HG03064 (cell line): ENCODE measurements at regions not wholly inside any gene's neighbourhood (a gene's known extent, or its start where the extent isn't known, plus 50 kb on each side); places are given as distances from the start of the nearest gene placed in this dataset.

Source experiments
- ATAC-seq: cut with Tn5 transposase; IDR thresholded peaks from one replicate; pipeline ENCODE4 v1.9.1; 2021; ENCODE audit warnings: low read depth; ENCODE audit not compliant: unreplicated experiment

DNA sequence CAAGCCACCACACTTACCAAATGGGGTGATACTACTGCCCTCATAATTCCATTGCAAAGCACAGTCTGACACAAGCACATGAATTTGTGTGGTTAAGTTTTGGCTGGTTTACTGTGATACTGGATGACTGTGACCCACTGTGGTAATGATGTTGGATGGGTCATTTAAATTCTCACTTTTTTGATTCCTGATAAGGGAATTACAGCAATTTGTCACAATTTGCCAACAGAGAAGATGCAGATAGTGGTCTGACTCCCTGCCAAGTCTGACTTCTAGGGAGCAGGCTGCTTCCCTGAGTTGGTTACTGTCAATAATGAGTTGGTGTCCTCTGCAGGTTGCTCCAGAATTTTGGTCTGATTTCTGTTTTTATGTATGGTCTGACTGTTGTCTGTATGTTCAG lies 731.9 kb downstream of the MTRR start:
- ATAC-seq, result no peak

DNA sequence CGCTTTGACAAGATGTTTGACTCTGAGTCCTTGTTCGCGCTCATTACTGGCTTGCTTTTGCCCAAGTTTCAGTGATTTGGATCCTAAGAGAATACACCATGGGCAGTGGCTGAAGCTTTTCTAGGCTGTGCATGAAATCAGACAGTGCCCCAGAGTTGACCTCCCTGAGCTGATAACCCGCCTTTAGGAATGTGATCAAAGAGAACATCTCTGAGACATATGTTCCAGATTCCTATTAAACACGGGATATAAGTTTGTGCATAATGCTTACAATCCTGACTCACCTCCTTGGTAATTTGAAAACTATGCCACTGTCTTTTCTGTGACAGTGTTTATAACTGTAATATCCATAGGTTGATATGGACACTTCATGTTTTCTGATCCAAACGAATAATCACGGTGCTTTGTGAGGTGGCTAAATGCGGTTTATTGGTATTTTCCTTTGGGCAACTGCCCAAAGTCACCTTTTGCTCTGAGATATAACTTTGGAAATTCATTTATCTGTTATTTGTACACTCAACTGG lies 732.9 kb downstream of the MTRR start:
- ATAC-seq, result no peak

DNA sequence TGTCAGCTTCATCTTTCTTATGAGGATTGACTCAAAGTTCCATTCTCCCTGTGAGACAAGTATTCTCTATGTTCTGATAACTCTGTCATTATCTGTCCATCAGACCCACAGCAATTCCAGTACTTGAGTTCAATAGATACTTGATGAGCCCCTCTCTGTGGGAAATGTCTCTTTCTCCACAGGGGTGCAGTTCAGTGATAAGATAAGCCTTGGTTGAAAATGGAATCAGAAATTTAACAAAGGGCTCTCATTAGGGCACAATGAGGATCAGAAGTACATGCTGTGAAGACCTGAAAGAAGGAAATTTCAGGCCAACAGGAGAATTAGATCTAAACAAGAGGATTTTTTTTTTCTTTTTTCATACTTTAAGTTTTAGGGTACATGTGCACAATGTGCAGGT lies 737.3 kb downstream of the MTRR start:
- ATAC-seq, result no peak

DNA sequence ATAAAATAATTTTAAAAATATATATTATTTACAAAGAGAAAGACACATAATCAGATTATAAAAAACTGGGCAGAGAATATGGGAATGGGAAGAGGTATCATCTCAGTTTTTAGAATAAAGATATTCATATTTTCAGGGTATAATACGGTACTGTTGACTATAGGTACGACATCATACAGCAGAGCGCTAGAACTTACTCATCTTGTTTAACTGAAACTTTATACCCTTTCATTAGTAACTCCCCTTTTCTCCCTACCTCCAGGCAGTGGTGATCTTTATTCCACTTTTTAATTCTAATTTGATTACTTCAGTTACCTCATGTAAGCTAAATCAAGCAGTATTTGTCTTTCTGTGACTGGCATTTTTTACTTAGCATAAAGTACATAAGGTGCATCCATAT lies 742.1 kb downstream of the MTRR start:
- ATAC-seq, result no peak

DNA sequence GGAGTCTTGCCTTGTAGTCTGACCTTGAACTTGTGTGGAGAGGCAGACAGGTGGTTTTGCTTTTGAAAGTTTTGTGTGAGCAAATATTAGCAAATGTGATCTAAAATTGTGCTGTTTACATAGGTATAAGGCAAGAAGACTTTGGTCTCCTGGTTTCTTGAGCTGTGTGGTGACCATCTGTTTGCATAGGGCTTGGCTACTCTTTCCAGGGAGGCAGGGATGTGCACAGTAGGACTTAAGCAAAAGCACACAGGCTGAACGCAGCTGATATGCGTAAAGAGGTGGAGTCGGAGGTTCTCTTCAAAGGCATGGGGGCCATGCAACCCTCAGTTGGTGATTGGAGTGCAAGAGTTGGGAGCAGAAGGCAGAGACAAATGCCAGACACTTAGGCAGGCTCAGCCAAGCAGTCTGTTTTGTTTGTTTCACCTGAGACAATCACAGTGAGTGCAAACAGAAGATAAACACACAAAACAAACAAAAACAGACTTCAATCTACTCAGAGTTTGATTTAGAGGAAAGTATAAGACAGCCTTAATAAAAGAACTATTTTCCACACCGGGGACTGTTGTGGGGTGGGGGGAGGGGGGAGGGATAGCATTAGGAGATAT lies 744.2 kb downstream of the MTRR start:
- no peak for ATAC-seq

DNA sequence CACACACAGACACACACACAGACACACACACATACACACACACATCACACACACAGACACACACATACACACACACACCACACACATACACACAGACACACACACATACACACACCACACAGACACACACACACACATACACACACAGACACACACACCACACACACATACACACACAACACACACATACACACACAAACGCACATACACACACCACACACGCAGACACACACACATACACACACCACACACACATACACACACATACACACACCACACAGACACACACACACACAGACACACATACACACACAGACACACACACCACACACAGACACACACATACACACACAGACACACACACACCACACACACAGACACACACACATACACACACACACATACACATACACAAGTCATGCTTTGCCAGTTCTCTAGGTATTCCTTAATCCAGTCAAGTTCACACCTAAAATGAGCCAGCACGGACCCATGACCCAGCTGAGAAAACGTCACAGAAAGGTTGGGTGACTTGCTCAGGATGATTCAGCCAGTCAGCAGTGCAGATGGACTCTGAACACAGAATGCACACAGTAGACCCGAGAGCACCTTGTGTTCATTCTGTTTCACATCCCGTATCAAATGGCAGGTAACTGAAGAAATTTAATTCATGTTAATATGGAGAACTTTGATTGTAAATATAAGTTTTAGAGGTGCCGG lies 746.4 kb downstream of the MTRR start:
- no peak for ATAC-seq

DNA sequence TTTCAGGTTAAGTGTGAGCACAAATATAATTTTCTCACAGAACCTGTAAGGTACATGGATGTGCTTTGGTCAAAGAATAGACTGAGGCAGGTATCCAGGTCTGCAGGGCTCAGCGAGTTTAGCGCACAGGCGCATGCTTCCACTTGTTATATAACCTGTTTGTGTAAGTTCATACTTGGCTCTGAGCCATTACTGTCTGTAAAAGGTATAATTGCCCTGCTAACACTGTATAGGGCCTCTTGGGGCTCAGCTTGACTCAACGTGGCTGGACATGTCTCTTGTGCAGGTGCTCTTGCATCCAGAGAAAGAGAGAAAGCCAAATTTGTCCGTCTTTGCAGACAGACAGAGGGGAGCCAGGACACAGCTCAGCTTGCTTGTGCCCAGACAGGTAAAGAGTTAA lies 759.6 kb downstream of the MTRR start:
- no peak for ATAC-seq

DNA sequence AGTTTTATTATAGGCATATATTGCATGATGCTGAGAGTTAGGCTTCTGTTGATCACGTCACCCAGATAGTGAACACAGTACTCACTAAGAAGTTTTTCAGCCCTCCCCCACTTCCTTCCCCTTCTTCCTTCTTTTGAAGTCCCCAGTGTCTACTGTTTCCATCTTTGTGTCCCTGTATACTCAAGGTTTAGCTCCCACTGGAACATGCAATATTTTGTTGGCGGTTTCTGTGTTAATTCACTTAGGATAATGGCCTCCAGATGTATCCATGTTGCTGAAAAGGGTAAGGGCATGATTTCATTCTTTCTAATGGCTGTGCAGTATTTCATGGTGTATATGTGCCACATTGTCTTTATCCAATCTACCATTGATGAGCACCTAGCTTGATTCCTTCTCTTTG lies 764.3 kb downstream of the MTRR start:
- no peak for ATAC-seq

DNA sequence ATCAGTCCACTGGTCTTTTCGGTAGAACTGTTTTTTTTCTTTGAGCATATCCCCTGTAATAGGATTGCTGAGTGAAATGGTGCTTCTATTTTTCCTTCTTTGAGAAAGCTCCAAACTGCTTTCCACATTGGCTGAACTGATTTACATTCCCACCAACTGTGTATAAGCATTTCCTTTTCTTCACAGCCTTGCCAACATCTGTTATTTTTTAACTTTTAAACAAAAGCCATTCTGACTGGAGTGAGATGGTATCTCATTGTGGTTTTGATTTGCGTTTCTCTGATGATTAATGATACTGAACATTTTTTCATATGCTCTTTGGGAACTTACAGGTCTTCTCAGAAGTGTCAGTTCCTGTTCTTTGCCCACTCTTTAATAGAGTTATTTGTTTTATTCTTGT lies 764.7 kb downstream of the MTRR start:
- no peak for ATAC-seq

DNA sequence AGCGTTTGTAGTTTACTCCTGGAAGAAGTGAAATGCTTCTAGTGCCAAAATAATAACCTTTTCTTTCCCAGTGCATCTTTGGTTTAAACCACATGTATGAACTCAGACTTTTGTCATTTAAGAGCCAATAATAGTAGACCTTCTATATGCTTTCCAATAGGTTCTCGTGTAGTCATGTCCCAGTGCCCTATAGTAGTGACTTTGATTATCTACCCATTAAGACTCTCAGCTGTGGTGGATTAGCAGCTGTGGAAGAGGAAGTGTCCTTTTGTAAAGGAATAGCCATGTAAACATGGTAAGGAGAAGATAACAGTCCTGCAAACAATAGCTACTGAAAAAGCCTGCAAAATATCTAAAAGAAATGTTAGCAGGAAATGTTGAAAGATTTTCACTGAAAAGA lies 765.3 kb downstream of the MTRR start:
- no peak for ATAC-seq

DNA sequence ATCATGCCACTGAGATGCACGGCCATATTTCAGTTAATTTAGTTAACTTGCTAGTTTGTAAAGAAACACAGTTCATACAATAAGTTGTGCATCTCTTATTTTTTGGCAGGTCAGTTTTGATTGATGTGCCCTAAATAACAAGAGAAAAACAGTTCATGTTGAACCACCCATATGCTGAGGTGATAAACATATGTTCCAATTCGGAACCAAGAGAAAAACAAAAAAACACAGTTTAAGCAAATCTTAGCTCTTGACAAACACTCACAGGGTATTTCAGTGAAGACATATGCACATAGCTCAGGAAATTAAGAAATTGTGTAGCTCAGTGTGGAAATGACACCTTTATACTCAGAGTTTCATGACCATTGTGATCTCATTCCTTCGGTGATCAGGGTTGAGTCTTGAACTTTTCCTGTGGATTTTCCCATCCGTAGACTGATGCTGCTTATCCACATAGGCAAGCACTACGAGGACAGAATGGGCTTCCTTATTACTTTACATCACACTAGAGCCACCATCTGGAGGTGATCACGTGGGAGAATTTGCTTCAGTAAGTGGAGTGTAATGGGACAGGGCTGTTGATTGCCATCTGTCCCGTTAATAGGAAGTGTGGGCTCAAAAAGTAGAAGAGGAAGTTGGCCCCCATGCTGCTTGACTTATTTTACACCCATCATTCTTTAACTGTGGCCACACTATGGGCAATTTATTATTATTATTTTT lies 773.0 kb downstream of the MTRR start:
- no peak for ATAC-seq

DNA sequence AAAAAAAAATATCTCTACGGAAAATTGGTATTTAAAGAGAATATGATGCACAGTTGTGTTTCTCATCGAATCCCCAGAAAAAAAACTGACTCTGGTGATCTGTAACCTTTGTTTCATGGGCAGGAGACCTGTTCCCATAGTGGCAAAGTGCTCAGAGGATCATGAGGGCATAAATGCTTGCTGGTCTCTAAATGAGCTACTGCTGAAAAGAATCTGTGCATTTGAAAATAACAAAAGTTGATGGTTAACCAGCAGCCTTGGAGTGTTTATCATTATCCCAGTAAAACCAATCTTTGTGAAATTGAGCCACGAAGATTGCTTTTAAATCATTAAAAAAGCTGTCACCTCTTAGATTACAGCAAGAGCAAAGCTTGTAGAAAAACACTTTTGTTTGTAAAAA lies 775.4 kb downstream of the MTRR start:
- no peak for ATAC-seq

DNA sequence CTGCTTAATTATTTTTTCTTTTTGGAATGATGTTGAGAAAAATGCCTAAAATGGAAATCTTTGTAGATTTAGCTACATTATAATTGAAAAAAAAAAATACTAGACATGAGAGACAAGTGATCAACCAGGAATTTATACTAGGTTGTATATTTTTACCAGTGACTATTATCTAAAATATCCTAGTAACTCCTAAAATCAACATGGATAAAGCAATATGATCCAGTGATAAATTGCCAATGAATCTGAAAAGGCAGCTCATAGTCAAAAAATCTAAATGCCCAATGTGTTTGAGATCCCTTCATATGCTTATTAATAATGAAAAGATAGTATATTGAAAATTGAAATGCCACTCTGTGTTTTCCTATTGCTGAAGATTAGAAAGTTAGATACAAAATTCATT lies 778.2 kb downstream of the MTRR start:
- ATAC-seq, result no peak

DNA sequence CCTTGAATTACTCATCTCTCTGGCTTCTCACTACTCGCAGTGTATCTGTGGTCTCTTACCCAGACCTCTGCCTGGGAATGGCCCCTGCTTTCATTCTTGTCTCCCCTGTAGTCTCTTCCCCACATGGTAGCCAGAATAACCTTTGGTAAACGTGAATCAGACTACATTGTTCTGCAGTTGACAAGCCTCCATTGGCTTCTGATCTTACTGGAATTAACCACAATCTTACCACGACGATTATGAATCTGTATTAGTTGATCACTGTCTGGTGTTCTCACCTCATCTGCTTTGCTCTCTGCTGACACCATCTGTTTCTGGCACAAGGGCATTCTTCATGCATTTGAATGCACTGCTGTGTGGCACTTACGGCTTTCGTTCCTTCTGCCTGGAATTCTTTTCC lies 781.2 kb downstream of the MTRR start:
- no peak for ATAC-seq

DNA sequence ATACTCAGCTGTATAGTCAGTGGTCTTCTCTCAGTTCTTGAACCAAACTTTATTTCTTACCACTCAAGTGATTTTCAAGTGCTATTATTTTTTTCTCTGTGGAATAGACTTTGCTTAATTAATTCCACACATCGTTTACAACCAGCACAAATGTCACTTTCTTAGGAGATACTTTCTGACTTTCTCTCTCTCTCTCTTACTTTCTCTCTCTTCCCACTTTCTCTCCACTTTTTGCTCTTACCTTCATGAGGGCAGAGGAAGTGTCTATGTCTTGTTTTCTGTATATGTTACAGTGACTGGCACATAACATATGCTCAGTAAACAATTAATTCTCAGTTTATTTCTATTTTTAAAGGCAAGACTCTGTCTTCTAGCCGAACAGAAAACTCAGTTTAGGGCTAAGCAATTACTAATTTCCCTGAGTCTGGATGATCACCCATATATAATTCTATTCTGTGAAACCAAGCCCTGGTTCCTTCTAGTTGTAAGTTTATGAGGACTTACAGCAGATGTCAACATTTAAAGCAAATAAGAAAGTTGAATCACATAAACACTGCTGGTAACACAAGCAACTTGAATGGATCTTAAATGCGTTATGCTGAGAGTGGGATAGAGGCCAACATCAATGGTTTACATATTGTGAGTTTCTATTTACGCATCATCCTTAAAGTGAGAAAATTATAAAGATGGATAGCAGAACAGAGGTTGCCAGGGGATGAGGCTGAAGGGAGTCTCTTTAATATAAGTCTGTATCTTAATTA lies 791.4 kb downstream of the MTRR start:
- ATAC-seq, result no peak

DNA sequence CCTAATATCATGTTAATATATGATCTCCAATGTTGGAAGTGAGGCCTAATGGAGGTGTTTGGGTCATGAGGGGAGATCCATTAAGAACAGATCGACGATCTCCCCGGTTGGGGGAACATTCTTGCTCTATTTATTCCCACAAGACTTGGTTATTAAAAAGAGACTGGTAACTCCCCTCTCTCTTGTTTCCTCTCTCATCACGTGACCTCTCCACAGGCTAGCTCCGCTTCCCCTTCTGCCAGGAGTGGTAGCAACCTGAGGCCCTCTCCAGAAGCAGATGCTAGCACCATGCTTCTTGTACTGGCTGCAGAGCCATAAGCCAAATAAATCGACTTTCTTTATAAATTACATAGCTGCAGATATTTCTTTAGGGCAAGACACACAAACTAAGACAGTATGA lies 794.4 kb downstream of the MTRR start:
- no peak for ATAC-seq

DNA sequence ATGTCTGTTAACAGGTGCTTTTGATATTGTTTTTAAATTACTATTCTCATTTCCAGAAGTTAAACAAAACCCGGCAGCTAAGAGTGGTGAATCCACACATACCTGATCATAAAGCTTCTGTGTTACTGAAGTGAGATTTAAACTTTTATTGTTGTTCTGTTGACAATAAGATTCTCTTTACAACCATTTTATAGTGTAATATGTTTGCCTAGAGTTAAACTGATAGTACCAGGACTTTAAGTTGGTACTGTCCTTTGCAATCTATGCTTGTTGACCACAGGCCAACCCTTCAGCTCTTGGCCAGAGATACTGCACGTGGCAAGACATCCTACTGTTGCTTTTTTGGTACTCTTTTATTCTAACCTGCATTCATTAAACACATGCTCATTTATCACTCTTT lies 806.2 kb downstream of the MTRR start:
- no peak for ATAC-seq

DNA sequence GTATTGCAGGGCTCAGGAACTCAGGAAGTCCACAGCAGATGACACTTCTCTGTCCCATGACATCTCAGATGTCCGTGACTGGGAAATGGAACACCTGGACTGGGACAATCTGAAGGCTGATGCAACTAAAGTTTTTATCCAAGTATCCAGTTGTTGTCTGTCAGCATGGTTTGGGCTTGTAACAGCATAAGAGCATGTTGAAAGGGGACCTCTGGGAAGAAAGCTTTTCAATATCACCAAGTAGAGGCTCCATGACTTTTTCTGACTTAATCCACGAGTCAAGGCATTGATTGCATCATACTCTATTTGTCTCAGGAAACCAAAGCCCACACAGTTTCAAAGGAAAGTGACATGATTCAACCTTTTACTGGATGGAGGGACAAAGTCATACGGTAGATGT lies 807.7 kb downstream of the MTRR start:
- ATAC-seq, result no peak

DNA sequence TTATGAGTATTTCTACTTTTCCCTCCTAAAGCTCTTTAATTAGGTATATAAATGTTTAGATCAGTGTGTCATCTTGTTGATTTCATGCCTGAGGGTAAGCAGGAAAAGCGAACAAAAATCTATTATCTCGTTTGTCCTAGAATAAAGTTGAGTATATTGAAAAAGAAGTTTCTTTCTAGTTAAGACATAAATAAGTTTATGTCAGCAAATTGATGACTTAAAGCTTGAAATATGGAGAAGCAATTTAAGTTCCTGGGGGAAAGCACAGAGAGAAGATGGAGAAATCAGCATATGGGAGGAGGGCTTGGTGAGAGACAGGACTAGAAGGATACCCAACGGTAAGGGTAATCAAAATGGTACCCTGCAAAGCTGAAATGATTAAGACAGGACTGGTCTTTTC lies 813.4 kb downstream of the MTRR start:
- ATAC-seq, result no peak

DNA sequence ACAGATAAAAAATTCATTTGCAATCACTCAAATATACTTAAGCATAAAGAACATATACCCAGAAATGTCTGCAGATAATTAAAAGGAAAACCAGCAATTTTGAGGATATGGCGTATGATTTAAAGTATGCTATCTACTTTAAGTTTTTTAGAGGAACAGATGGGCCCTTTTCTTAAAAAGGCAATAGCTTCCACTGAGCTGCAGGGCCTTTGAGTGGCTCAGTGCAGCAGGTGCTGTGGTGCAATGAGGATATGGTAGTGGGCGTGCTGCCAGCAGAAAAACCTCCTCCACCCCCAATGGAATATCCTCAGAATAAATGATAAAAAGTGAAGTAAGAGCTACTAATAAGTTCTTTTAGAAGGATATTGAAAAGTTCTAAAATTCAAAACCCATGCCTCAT lies 814.5 kb downstream of the MTRR start:
- no peak for ATAC-seq

DNA sequence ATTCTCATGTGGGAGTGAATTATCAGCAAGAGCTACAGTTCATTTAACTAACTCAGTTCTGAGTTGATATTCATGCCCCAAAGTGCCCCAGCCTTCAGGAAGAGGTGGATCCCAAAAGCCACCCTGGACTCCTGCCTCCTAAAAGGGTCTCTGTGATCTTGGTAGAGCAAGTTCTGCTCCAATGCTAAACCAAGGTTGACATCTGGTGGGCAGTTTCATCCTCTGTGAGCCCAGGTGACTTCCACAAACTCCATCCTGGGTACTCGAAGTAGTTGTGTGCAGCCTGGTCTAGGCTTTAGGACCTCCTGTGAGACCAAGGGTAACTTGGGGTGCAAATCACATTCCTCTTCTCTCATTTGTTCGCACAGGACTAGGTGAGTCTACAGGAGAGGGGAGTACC lies 816.8 kb downstream of the MTRR start:
- no peak for ATAC-seq
